OCI-LY7 (cell line): ENCODE measurements at regions not wholly inside any gene's neighbourhood (a gene's known extent, or its start where the extent isn't known, plus 50 kb on each side); places are given as distances from the start of the nearest gene placed in this dataset.

Experiments used
- CTCF ChIP-seq: fragments of 200-600 bp; sonication (generic); conservative IDR thresholded peaks from 2 replicates; pipeline ENCODE4 v1.5.1; 2014; ENCODE audit warnings: mild to moderate bottlenecking, antibody characterized with exemption, low read length, moderate library complexity, mixed read lengths
- EZH2phosphoT487 ChIP-seq: fragments of 200-600 bp; sonication (generic); IDR thresholded peaks from 2 replicates; pipeline ENCODE4 v1.6.1; 2018; ENCODE audit warnings: low read depth, borderline replicate concordance, mild to moderate bottlenecking, mixed run types, antibody characterized with exemption, low read length, moderate library complexity, mixed read lengths

- TF ChIP-seq CTCF: no peak
- no peak for TF ChIP-seq EZH2phosphoT487
Measured at GRCh38 chr7:119046068-119046467, 821.6 kb downstream of the ANKRD7 start.
